HG03469 (cell line): ENCODE measurements at regions not wholly inside any gene's neighbourhood (a gene's known extent, or its start where the extent isn't known, plus 50 kb on each side); places are given as distances from the start of the nearest gene placed in this dataset.

Source experiments
- ATAC-seq: cut with Tn5 transposase; IDR thresholded peaks from one replicate; pipeline ENCODE4 v1.9.1; 2021; ENCODE audit warnings: mild to moderate bottlenecking, moderate library complexity, moderate number of reproducible peaks; ENCODE audit not compliant: unreplicated experiment

DNA sequence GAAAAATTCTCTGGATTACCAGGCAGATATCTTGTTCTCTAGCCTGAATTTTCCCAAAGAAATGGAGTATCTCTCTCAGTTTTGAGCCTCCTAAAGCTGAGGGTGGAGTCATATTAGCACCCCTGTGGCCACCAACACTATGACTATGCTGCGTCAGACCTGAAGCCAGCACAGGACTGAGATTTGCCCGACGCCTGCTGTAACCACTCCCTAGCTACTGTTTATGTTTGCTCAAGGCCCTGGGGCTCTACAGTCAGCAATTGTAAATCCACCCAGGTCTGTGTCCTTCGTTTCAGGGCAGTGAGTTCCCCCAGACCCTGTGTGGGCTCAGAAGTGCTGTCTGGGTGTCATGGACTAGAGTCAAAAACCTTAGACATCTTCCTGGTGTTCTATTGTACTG lies 61.4 kb downstream of the ZXDA start:
- no peak for ATAC-seq

DNA sequence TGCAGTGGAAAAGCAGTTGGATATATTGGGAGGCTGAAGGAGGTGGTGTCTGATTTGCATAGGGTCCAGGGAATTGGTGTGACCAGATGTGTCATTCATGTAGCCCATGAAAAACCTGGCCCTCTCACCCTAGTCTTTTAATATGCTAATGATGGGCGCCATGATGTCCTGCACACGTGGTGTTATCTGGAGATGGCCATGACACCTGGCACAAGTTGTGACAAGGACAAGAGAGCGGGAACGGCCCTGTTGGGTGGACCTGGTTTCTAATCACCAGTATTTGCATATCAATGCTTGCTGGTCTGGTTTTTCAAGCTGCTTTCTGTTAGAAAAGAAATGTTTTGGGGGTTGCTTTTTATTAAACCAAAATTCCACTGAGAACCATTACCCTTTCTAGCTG lies 87.4 kb downstream of the ZXDA start:
- no peak for ATAC-seq

DNA sequence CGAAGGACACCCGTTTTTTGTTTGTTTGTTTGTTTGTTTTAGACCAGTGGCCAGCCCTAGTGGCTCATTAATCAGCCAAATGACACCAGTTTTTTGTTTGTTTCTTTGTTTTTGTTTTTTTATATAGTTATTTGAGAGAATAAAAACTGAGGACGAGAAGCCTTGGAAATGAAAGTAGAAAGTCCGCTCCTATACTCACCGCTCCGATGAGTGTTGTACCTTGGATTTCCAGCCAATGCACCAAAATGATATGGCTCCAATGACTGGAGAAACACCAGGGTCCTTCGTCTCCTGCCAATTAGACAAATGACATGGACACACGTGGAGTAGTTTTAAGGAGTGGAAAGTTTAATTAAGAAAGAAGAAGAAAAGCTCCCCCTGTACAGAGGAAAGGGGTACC lies 87.9 kb downstream of the ZXDA start:
- ATAC-seq, result no peak

DNA sequence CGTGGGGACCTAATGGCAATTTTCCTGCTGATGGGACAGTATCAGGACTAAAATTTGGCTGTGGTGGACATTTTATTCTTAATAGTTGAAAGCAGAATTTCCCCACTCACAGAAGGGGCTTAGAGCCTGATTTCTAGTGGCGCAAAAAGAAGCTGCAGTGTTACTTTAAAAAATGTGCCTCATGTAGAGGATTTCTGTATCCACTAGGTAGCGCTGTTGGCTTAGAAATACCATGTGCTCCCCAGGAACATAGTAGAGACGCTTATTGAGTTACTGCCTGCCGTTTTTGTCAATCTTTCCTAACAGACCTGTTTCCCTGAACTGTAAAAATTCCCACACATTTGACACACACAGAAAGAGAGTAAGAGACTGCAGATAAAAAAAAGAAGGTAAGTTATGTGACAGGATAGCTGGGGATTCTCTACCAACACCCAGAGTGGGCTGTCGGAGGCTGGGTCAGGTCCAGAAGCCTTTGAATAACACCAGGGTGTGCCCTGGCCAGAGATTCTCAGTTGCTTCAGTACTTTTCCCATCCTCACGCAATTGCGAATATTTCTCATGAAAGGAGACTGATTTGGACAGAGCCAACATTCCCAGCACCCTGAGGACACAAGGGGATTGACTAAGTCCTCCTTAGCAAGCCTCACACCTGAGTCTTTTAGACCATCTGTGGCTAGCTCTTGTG lies 88.4 kb downstream of the ZXDA start:
- peak; percentile 67 for ATAC-seq

DNA sequence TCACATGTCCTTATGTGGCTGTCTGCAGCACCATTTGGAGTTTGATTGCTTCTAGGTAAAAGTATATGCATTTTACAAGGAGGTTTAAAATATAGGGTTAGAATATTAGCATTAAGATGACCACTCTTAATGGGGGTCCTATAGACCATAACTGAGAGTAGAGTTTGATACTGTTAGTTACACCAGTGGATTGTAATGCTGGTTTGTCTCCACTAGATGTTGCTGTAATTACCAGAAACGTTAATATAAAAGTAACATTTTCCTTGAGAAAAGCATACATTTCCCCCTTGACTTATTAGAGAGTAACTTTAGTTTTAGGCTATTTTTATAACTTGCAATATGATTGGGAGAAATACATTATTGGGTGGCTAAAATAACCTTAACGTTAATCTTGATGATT lies 93.0 kb downstream of the ZXDA start:
- no peak for ATAC-seq

DNA sequence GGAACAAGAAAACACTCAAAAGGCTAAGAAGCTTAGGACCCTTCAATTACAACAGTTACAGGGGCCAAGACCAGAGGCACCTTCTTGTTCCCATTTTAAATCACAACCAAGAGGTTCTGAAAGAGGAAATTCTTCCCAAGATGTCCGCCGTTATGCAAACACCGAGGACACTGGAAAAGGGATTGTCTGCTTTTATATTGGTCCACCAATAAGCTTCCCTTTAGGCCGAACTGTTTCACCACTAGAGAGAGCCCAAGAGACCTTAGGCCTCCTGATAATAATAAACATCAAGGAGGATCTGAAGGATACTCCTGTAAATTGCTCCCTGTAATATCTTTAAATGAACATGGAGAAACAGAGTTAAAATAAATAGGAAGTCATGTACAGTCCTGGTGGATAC lies 92.6 kb upstream of the NLRP2B start:
- ATAC-seq, result no peak

DNA sequence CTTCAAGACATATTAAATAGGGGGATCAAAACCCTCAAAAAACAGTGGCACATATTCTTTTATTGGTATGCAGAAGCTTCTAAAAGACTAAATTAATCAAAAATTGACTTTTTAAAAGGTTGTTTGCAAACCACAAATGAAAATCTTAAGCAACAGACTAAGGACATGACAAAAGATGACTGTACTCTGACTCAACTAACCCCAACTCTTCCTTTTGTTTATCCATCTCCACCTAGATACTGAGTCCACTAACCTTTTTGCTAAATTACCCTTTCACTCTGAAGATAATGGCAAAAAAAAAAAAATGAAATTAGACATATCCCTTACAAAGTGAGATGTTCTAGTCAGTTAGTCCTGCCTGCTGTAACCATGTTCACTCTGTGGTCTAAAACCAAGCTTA lies 91.6 kb upstream of the NLRP2B start:
- no peak for ATAC-seq

DNA sequence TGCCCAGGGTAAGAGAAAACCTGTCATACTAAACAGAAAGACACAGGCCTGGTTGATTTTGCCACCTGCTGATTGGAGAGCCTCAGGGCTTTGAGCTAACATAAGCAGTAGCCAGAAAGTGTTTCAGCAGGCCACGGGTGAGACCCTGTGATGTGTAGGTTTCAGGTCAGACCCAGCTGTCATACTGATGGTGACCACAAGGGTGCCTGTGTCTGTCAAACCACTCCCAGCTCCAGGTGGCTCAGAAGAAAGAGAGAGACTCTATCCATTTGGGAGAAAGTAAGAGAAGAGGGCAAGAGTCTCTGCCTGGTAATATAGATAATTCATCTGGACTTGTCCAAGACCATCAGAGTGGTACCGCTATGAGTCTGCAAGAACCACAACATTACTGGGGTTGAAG lies 72.8 kb upstream of the NLRP2B start:
- ATAC-seq, result no peak

DNA sequence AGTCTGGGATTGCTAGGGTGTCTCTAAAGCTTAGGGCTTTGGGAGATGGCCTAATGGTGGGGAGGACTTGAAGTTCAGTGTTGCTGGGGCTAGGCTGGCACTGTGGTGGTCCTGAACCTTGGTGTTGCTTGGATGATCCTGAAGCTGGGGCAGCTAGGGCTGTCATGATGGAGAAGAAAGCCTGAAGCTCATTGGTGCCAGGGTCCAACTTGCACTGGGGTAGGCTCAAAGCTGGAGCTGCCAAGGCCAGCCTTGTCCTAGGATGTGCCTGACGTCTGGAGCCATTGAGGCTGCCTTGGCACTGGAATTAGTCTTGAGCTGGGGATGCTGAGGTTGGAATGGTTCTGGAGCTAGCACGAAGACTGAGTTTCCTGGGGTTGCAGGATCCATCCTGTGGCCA lies 61.0 kb upstream of the NLRP2B start:
- ATAC-seq, result no peak

DNA sequence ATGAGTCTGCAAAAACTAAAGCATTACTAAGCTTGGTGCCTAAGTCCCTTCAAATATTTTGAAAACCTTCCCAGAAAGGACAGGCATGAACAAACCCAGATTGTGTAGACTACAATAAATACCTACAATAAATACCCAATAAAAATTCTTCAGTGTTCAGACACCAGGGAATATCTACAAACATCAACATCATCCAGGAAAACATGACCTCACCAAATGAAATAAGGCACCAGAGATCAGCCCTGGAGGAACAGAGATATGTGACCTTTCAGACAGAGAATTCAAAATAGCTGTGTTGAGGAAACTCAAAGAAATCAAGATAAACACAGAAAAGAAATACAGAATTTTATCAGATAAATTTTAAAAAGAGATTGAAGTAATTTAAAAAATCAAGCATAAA lies 57.8 kb upstream of the NLRP2B start:
- no peak for ATAC-seq
